Activated CD4-positive, alpha-beta T cell treated with anti-CD3 and anti-CD28 coated beads, Interleukin-2, Interleukin-4, amounts not matched to agents 100 ng/mL and 50 ng/mL, durations not matched to agents 16 hours and 8 hours (primary cell): ENCODE measurements at regions not wholly inside any gene's neighbourhood (a gene's known extent, or its start where the extent isn't known, plus 50 kb on each side); places are given as distances from the start of the nearest gene placed in this dataset.

Experiments
- DNase-seq: peaks from one replicate; pipeline ENCODE4 v3.0.0-alpha.2; 2020; ENCODE audit warnings: low spot score

- DNase-seq = no peak
Measured at GRCh38 chr5:67366691-67367395, 170.2 kb upstream of the CD180 start.

- DNase-seq = no peak
Measured at GRCh38 chr5:67366276-67366675, 169.7 kb upstream of the CD180 start.

- DNase-seq = no peak
Measured at GRCh38 chr5:67364381-67364970, 167.9 kb upstream of the CD180 start.

GRCh38 chr5:67363963-67364362, 167.4 kb upstream of the CD180 start:
- no peak for DNase-seq

GRCh38 chr5:67363180-67363709, 166.6 kb upstream of the CD180 start:
- no peak for DNase-seq

GRCh38 chr5:67361932-67362729, 165.5 kb upstream of the CD180 start:
- no peak for DNase-seq

- DNase-seq = no peak
Measured at GRCh38 chr5:67360047-67360446, 163.4 kb upstream of the CD180 start.

GRCh38 chr5:67358186-67358585, 161.6 kb upstream of the CD180 start:
- DNase-seq = no peak

GRCh38 chr5:67355120-67355713, 158.6 kb upstream of the CD180 start:
- DNase-seq = no peak

GRCh38 chr5:67353500-67354450, 157.2 kb upstream of the CD180 start:
- DNase-seq = no peak

- no peak for DNase-seq
Measured at GRCh38 chr5:67350618-67351201, 154.1 kb upstream of the CD180 start.

GRCh38 chr5:67350185-67350584, 153.6 kb upstream of the CD180 start:
- no peak for DNase-seq

- DNase-seq = no peak
Measured at GRCh38 chr5:67347821-67348220, 151.2 kb upstream of the CD180 start.

- DNase-seq = no peak
Measured at GRCh38 chr5:67346611-67347010, 150.0 kb upstream of the CD180 start.

- no peak for DNase-seq
Measured at GRCh38 chr5:67344870-67345269, 148.3 kb upstream of the CD180 start.

GRCh38 chr5:67343835-67344234, 147.2 kb upstream of the CD180 start:
- no peak for DNase-seq

GRCh38 chr5:67341478-67341877, 144.9 kb upstream of the CD180 start:
- no peak for DNase-seq

GRCh38 chr5:67339219-67339767, 142.7 kb upstream of the CD180 start:
- DNase-seq = no peak

GRCh38 chr5:67338421-67338820, 141.8 kb upstream of the CD180 start:
- no peak for DNase-seq

- DNase-seq = no peak
Measured at GRCh38 chr5:67337751-67338150, 141.2 kb upstream of the CD180 start.

- DNase-seq = no peak
Measured at GRCh38 chr5:67335426-67335825, 138.8 kb upstream of the CD180 start.
